Embryonic facial prominence (tissue), 1 donor: ENCODE measurements at regions not wholly inside any gene's neighbourhood (a gene's known extent, or its start where the extent isn't known, plus 50 kb on each side); places are given as distances from the start of the nearest gene placed in this dataset.

Source experiments
- DNase-seq: peaks from one replicate; pipeline ENCODE4 v3.0.0-alpha.2; 2016; ENCODE audit errors: extremely low spot score

GRCh38 chr3:182455011-182455410 is 338.3 kb upstream of the ATP11B start:
- no peak for DNase-seq

- DNase-seq, result no peak
These were observed 333.0 kb upstream of the ATP11B start for GRCh38 chr3:182460303-182460702.

- DNase-seq, result no peak
These were observed 331.2 kb upstream of the ATP11B start for GRCh38 chr3:182462152-182462551.

- DNase-seq, result no peak
These were observed 328.7 kb upstream of the ATP11B start for GRCh38 chr3:182464513-182465145.

- DNase-seq, result no peak
These were observed 327.8 kb upstream of the ATP11B start for GRCh38 chr3:182465301-182466185.

GRCh38 chr3:182469086-182469485 is 324.2 kb upstream of the ATP11B start:
- DNase-seq, result no peak

GRCh38 chr3:182470187-182470586 is 323.1 kb upstream of the ATP11B start:
- no peak for DNase-seq

- DNase-seq, result no peak
These were observed 320.1 kb upstream of the ATP11B start for GRCh38 chr3:182473191-182473710.

- no peak for DNase-seq
These were observed 314.9 kb upstream of the ATP11B start for GRCh38 chr3:182478369-182478768.

GRCh38 chr3:182479419-182480336 is 313.6 kb upstream of the ATP11B start:
- no peak for DNase-seq

GRCh38 chr3:182482705-182483104 is 310.6 kb upstream of the ATP11B start:
- DNase-seq, result no peak

- no peak for DNase-seq
These were observed 308.6 kb upstream of the ATP11B start for GRCh38 chr3:182484682-182485081.

GRCh38 chr3:182485301-182485700 is 308.0 kb upstream of the ATP11B start:
- DNase-seq, result peak; percentile 33

GRCh38 chr3:182486463-182486862 is 306.8 kb upstream of the ATP11B start:
- DNase-seq, result peak; percentile 35

- DNase-seq, result no peak
These were observed 306.2 kb upstream of the ATP11B start for GRCh38 chr3:182487143-182487542.

- no peak for DNase-seq
These were observed 305.7 kb upstream of the ATP11B start for GRCh38 chr3:182487611-182488010.

GRCh38 chr3:182490596-182491491 is 302.5 kb upstream of the ATP11B start:
- no peak for DNase-seq

- no peak for DNase-seq
These were observed 301.7 kb upstream of the ATP11B start for GRCh38 chr3:182491577-182491976.

- DNase-seq, result no peak
These were observed 300.8 kb upstream of the ATP11B start for GRCh38 chr3:182492536-182492935.

GRCh38 chr3:182500289-182500688 is 293.0 kb upstream of the ATP11B start:
- no peak for DNase-seq

GRCh38 chr3:182501856-182502255 is 291.4 kb upstream of the ATP11B start:
- DNase-seq, result peak; percentile 45
